GM19324 (cell line): ENCODE measurements at regions not wholly inside any gene's neighbourhood (a gene's known extent, or its start where the extent isn't known, plus 50 kb on each side); places are given as distances from the start of the nearest gene placed in this dataset.

Experiments used
- ATAC-seq: cut with Tn5 transposase; IDR thresholded peaks from one replicate; pipeline ENCODE4 v1.9.1; 2021; ENCODE audit warnings: mild to moderate bottlenecking, moderate library complexity; ENCODE audit not compliant: unreplicated experiment, low FRiP score

DNA sequence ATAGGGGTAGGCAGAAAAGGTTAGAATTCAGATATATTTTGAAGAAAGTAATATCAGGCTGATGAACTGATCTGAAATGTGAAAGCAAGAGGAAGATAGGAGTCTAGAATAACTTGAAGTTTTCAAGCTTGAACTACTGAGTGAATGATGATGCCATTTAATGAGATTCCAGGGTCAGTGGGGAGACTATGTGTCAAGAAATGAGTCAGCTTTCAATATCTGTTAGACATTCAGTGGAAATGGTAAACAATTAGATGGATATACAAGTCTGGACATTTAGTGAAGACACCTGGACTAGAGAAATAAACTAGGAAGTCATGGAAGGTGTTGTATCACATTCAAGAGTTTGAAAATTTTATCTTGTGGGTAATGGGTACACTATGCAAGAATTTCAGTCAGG, 326.9 kb downstream of the FSIP2 start:
- no peak for ATAC-seq

DNA sequence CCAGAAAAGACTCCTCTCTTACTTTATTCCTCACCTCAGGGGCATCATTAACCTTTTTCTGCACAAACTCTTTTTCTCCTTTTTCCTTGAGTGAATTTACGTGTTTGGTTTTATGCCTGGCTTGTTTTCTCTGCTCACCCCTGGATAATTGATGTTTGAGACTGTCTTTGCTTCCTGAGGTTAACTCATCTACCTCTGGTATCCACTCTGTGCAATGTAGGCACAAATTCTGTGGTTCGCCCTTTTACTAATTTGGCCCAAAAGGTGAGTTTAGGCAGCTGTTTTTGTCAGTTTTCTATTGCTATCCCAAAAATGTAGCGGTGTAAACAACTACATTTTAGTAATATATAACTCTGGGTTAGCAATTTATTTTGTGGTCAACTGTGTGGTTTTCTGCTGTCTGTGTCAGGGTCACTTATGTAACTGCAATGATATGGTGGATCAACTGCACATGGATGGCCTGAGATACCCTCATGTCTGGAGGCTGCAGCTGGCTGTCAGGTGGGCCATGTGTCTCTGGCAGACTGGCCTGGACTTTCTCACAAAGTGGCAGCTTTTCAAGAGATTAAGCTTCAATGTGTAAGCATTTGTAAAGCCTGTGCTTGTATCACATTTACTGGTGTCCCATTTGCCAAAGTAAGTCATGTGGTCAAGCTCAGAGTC, 329.7 kb downstream of the FSIP2 start:
- peak; percentile 54 for ATAC-seq

DNA sequence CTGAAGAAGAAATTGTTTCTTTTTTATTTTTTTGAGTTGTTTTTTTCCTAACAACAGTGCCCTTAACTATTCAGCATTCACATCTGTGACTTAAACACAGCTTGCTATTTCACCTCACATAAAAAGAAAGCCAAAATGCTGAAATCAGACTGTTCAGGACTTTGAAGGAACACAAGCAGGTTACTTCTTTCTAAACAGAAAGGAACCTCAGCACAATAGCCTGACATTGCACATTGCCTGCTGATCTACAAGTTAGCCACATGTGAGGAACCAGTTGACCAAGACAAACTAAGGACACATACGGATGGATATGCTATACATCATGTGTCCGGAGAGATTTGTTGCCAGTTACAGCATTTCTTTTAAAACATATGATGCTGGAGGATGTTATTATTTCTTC, 331.1 kb downstream of the FSIP2 start:
- no peak for ATAC-seq

DNA sequence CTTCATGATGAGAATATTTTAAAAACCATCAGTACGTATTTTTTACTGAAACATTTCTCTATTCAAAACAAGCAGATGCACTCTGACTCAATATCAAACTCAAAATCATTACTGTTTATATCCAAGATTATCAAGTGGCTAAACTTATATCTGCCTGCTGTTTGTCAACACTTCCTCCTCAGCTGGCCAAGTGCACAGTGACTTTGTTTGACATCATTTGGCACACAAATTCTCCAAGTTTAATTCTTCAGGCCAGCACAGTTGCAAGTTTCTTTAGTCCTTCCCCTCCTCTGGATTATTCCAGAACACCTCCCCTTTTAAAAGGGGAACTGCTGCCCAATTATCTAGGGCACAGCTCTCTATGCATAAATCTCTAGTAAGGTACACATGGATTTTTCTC, 346.6 kb downstream of the FSIP2 start:
- ATAC-seq = no peak

DNA sequence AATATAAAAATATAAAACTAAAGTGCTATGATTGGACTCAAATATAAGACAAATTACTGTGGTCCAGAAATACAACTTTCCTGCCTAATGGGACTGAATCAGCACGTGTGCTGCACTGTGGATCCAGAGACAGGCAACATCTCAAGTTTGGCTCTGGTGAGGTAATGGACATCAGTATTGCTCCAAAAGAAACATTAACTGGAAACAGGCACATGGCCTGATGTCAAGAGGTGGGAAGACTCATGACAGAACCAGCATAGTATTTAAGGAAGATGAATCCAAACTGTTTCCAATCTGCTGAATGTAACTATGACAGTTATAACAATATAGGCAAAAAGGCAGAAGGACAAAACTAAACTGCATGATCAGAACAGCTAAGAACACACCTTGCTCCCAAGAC, 354.6 kb downstream of the FSIP2 start:
- no peak for ATAC-seq

DNA sequence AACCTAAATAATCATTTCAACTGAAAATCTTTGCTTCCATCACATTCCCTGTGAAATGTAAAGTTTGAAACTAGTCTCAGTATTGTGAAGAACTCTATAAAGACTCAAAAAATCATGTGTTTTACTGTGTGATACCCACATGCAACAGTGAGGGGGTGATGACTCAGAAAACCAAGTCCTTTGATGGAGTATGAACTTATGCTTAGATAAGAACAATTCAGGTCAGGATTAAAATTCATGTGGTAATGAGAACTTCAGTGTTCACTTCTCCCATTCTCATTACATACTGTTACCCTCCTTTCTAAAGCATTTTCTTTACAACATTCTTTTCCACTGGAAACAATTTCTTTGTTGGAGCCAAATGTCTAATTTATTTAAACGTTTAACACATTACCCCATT, 360.2 kb downstream of the FSIP2 start:
- ATAC-seq = no peak

DNA sequence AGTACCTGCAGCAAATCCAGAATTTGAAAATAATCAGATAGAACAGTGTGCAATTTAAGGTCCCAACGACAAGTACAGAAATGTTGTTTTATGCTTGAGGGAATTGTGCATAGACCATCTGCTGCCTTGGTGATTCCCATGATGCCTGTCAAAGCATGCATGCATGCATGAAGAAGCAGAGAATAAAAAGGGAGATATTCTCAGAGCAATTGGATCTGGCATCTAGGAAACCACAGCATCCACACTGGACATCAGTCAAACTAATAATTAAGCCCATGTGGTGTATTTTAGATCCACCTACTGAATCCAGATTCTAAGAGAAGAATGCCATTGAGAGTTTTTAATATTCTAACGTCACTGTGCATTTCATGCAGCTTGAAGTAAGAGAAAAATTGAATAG, 361.2 kb downstream of the FSIP2 start:
- no peak for ATAC-seq

DNA sequence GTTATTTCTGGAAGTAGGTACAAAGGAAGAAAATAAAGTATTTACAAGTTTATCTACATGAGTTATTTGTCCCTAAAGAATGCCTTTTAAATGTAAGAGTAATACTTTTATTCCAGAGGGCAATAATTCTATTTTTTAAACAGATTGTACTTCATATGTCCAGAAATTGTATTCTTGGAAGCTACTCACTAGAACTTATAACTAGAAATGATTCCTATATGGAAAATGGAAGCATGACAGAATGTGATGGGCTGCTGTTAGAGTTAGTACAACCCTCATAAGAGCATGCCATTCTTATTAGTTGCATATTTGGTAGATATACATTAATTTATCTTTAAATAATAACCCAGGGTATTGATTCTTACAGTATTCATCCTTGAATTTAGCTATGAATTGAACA, 362.0 kb downstream of the FSIP2 start:
- no peak for ATAC-seq

DNA sequence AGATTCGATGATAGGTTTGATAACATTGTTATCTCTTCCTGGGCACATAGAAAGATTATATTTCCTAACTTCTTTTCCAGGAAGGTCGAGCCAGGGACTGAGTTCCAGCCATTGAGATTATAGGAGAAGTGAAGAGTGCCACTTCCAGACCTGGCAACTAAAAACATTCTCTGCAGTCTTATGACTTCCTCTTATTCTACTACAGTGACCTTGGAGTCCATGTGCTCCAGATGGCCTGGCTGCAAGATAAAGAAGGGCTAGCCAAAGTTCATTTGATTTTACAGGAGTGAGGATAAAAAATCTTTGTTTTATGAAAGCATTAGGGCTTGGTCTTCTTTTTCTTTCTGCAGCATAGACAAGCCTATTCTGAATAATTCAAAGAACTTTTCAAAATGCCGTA, 363.0 kb downstream of the FSIP2 start:
- ATAC-seq = no peak

DNA sequence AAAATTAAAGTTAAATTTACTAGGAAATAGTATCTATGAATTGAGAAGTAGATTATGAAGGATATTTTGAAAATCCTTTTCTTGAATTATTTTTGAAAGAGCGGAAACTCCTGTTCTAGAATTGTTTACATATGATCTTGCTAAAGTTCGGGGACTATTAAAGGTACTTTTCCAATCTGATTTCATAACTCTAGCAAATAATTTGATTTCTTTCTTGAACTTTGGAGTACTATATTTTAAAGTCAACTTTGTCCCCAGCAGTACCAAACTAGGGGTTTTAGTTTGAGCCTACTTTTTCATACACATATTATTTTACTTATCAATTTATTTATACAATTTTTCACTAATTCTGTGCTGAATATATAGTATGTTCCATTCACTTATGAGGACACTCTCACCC, 364.7 kb downstream of the FSIP2 start:
- no peak for ATAC-seq

DNA sequence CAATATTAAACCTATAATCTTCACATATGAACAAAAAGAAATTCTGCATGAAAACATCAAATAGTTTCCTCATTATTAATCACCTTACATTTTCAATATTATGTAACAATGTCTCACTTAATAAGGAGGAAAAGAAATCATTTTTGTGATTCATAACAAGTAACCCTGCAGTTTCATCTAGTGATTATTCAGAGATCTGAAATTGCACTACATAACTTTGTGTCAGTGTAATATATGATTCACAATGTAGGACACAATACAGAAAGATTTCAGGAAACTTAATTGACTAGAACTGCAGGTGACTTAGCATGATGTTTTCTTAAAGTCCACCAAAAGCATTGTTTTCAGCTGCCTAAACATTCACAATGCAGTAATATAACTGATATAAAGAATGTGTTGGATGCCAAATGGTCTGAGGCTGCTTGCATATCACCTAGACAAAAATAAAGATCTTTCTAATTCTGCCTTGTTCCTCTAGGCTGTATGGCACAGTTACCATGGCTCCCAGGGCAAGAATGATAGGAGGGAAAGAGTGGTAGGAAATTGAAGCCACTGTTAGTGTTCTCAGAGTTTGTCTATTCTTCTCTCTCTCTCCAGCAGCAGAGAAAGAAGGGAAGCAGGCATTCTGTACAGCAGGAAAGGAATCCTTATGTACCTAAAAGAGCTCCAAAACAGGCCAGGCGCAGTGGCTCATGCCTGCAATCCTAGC, 366.6 kb downstream of the FSIP2 start:
- no peak for ATAC-seq

DNA sequence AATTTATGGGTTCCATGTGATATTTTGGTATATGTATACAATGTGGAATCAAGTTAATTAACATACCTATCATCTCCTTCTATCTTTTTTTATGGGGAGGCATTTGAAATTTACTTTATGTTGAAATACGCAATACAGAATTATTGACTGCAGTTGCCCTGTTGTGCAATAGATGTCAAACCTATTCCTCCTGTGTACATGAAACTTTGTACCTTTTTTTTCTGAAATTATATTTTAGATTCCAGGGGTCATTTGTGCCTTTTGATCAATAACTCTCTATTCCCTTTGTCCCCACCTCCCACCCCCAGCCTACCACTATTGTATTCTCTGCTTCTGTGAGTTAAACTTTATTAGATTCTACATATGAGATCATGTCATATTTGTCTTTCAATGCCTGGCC, 369.9 kb downstream of the FSIP2 start:
- no peak for ATAC-seq

DNA sequence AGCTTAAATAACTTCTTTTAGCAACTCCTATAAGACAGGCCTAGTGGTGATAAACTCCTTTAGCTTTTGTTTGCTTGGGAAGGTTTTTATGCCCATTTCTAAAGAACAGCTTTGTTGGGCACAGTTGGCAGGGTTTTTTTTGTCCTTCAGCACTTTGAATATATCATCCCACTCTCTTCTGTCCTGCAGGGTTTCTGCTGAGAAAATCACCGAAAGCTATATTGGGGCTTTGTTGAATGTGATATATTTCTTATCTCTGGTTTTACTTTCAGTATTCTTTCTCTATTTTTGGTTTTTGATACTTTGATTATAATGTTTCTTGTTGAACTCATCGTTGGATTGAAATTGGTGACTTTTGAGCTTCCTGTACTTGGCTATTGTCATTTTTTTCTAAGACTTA, 372.8 kb upstream of the ZC3H15 start:
- no peak for ATAC-seq

DNA sequence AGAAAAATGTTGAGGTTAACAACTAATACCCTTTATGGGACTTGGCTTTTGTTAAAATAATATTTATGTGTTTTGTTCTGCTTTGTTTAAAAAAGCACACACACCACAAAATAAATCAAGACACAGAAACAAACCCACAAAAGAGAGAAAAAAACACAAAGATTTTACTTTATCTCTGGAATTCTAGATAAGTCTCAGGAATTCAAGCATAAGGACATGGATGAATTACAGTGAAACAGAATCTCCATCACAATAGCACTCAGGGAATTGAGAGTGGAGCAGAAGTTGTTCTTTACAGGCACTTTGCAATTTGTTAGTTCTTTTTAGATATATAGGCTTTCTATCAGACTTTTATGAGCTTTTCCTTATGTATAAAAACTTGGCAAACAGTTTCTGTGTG, 360.9 kb upstream of the ZC3H15 start:
- ATAC-seq = no peak

DNA sequence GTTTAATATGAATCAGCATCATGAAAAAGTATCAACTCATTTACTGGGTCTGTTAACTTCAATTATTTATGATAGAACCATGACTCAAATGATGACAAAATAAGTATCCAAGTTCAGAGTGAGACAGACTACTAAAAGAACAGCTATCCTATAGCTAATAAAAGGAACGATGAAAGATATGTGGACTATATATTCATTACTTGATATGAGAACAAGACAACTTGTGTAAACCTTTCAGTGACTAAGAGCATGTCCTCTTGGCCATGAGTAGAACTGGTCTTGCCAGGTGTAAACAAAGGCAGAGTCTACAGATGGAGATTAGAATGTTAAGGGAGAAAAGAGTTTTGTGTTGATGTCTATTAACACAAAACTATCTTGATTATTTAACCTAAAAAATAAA, 360.4 kb upstream of the ZC3H15 start:
- no peak for ATAC-seq

DNA sequence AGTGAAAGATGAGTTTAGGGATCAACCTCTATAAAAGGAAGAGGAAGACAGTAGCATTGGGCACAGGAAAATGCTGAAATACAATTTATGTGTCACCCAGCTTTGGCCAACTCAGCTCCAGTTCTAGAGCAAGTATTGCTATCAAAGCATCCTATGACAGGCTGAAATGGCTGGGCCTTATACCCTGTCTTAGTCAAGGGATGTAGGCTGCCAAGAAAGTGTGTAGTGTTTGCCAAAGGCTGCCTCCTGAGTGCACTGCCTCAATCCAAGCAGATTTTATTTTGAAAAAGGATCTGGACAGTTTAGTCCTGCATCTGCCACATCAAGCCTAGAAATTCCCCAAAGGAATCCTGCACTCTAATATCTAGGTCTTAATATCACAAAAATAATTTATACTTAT, 359.9 kb upstream of the ZC3H15 start:
- no peak for ATAC-seq

DNA sequence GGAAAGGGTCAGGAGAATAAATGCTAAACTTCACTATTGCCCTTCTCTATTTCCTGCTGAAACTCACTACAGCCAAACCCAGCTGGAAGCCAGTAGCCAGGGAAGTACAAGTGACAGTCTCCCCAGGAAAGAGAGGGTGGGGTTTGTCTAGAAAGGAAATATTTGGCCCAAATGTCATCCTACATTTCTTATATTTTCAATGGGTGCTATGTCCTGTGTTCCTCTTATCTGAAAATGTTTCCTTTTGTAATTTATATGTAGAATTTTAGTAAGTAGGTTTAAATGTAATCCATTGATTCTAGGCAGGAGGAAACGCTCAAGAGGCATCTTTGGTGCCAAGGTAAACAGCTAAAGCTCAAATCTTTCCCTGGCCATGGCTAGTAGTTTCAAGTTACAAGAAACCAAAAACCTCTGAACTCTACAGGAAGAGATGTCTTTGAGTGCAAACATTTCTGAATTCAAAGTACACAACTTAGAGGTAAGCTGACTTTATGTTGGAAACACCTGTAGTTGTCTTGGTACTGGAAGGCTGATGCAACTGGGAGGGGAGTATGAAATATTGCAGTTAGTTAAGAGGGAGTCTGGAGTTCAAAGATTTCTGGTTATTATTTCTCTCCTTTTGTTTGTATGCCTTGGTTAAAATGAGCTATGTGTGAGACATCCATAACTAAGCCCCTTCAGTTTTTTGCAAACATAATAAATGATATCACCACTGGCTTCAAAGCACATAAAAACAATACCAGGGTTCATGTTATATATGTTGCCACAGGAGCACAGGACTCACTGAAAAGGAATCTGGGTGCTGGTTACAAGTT, 356.1 kb upstream of the ZC3H15 start:
- ATAC-seq = no peak

DNA sequence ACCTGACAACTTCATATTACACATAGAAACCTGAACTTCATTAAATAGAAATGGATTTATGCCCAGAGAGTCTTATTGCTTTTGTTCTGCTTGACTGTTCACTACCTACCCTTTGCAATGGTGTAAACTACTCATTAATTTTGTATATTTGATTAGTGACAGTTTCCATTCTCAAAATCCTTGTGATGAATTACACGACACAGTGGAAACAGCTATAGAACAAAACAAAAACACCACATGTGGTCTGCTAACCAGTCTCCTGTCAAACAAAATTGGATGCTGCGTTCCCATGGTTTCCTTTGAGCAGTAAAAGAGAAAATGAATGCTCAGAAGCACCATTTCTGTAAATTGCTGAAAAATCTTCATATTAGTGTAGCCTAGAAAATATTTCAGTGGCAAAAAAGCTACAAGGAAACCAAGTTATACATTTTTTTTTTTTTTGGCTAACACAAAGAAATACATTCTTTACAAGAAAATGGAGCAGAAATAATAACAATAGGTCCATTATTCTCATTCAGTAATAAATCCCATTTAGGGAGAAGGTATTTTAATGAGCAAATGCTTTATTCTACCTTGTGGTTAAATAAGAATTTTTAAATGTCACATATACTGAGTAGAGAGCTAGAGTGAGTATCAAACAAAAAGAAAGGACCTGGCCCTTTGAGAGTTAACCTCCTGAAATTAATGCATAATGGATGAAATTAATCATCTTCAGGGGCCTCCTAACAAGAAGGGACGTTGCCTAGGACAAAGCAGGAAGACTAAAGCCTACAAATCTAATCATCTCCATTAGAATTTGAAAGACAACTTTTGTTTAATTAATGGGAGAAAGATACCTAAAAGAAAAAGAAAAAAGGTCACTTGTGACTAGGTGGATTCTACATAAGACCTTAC, 355.1 kb upstream of the ZC3H15 start:
- no peak for ATAC-seq

DNA sequence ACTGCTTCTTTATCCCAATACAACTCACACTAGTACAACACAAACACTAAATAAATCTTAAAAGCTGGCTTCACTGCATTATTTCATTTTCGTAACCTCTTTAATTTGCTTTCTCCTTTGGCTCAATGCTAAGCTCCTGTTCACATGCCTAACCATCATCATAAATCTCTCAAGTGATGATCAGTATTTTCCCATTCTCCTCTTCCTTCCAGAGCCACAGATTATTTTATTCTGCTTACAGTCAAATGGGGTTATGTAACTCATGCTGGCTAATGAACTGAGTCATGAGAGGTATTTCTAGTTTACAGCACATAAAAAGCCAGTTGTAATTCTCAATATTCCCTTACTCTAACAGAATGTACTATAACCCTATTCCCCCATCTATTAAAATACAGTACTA, 350.4 kb upstream of the ZC3H15 start:
- ATAC-seq = no peak

DNA sequence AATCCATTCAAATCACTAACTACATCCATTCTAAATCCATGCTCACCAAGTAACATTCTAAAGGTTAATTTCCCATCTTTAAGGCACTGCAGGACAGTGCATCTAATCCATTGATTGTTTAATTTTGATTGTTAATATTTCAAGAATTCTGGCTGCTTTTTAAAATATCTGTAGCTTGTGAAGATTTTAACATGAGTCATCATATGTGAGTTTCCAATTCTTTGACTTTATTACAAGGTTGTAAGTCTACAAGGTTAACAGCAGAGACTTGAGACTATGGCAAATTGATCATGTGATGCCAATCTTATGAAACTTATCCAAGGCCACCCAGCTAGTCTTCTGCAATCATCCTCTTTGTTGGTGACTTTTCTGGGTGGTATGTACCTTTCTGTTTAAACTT, 349.2 kb upstream of the ZC3H15 start:
- no peak for ATAC-seq

DNA sequence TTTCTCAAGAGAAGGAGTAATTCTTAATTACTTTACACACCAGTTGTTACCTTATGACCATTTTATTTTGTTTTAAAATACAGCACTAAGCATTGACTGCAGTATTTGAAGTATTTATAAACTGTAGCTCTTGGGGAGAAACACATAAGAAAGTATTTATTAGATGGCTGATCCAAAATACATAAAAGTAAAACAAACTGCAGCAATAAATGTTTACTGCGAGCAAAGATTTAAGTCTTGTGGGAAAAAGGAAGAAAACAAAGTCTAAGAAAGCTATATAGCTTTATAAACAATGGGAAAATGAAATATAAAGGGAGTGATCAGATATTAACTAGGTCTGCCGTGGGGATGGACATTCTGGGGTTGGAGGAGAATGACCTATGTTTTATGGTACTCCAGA, 347.2 kb upstream of the ZC3H15 start:
- ATAC-seq = no peak
